GM12875 (cell line): ENCODE measurements at regions not wholly inside any gene's neighbourhood (a gene's known extent, or its start where the extent isn't known, plus 50 kb on each side); places are given as distances from the start of the nearest gene placed in this dataset.

Source experiments
- H3K4me3 ChIP-seq: one replicate; pipeline ENCODE4 v1.5.1; 2011; ENCODE audit warnings: low read depth, low read length, control low read depth
- CTCF ChIP-seq: IDR thresholded peaks from 2 replicates; pipeline ENCODE4 v1.5.1; 2011; ENCODE audit warnings: low read depth, mild to moderate bottlenecking, control low read depth, inconsistent platforms, low read length, moderate library complexity, borderline replicate concordance; ENCODE audit not compliant: insufficient read depth

GRCh38 chr2:423479-423878 is 135.6 kb upstream of the ALKAL2 start:
- no peak for TF ChIP-seq CTCF
- H3K4me3 ChIP-seq: no peak overlapping the region

- no peak overlapping the region for H3K4me3 ChIP-seq
- no peak for TF ChIP-seq CTCF
Measured at GRCh38 chr2:422676-423435, 135.0 kb upstream of the ALKAL2 start.

- no peak for TF ChIP-seq CTCF
Measured at GRCh38 chr2:421406-421805, 133.5 kb upstream of the ALKAL2 start.

GRCh38 chr2:419687-420317 is 131.9 kb upstream of the ALKAL2 start:
- TF ChIP-seq CTCF: no peak
- no peak overlapping the region for H3K4me3 ChIP-seq

More at GRCh38 chr2:421406-421805, 133.5 kb upstream of the ALKAL2 start:
- H3K4me3 ChIP-seq: no peak overlapping the region

- TF ChIP-seq CTCF: no peak
- H3K4me3 ChIP-seq: no peak overlapping the region
Measured at GRCh38 chr2:417662-418061, 129.8 kb upstream of the ALKAL2 start.

GRCh38 chr2:417006-417405 is 129.1 kb upstream of the ALKAL2 start:
- H3K4me3 ChIP-seq: no peak overlapping the region
- no peak for TF ChIP-seq CTCF
